T-helper 1 cell treated with Interleukin-12 subunit alpha and Interleukin-12 subunit beta and Interleukin-4 antibody, amounts not matched to agents 30 ng/mL and 1 ng/mL, for 36 hours (primary cell): ENCODE measurements at regions not wholly inside any gene's neighbourhood (a gene's known extent, or its start where the extent isn't known, plus 50 kb on each side); places are given as distances from the start of the nearest gene placed in this dataset.
"Not testable (repeated sequence)": the region's sequence is repeated elsewhere in the genome, so short reads cannot be mapped to it uniquely, and the experiment has no call there.

Source experiments
- intact Hi-C: fragments of 100-400 bp; cut with micrococcal nuclease; formaldehyde crosslinking; loops from one replicate; pipeline ENCODE4 v1.15.1; 2024

DNA sequence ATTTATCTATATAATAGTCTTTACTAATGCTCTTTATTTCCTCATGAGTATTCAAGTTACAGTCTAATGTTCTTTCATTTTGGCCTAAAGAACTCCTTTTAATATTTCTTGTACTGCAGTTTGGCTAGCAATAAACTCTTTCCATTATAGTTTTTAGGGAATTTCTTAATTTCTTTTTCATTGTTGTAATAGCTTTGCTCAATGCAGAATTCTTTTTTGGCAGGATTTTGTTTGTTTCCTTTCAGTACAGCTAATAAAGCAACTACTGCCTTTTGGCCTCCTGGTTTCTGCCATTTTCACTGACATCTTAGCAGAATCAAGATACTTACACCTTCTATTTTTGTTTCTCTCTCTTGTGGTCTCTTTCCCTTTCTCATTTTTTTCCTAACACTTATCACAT, 390.4 kb upstream of the RGPD4 start:
- intact Hi-C loops, result no loop called here

DNA sequence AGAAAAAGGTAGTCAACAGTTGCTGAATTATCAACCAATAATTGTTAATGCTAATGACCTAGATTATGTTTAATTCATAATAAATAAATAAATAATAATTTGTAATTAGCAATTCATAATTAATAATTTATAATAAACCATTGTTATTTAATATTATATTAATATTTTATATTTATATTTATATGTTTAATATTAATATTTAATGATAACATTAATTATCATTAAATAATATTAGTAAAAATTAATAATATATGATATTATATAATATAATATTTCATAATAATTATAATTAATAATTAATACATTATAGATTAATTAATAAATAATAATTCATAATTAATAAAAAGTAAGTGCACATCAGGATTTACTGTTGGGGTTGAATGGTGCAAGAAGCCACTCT, 389.4 kb upstream of the RGPD4 start:
- intact Hi-C loops, result no loop called here

DNA sequence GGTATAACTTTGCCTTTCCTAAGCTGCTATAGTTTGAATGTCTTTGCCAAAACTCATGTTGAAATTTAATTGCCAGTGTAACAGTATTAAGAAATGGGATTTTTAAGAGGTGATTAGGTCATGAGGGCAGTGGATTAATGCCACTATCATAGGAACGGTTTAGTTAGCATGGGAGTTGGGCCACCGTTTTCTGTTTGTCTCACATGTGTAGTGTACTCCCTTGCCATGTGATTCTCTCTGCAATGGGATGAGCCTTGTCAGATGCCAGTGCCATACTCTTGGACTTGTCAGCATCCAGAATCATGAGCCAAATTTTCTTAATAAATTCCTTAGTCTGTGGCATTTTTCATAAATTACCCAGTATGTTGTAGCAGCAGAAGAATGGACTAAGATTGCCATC, 388.9 kb upstream of the RGPD4 start:
- intact Hi-C loops, result no loop called here

DNA sequence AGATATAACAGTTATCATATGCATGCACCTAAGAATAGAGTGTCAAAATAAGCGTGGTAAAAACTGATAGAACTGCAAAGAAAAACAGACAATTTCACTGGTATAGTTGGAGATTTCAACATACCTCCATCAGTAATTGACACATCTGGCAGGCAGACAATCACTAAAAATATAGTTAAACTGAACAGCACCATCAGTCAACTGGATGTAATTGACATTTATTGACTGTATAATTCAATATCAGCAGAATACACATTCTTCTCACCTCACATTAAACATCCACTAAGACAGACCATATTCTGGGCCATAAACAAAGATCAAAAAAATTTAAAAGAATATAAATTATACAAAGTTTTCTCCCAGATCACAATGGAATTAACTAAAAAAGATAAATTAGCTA, 378.5 kb upstream of the RGPD4 start:
- intact Hi-C loops, result no loop called here

DNA sequence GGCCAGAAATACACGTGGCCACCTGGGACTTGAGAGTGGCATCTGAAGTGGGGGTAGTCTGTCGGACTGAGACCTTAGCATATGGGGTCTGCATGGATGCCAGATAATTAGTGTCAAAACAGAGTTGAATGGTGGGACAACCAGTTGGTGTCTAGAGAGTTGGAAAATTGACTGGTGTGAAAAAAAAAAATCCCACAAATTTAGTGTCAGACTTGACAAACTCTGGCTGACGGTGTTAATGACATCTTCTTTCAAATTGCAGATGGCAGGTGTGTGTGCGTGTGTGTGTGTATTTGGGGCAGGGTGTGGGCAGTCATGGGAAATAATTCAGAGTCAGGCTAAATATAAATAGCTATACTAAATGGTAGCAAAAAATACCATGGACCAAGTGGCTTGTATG, 365.4 kb upstream of the RGPD4 start:
- intact Hi-C loops, result no loop called here

DNA sequence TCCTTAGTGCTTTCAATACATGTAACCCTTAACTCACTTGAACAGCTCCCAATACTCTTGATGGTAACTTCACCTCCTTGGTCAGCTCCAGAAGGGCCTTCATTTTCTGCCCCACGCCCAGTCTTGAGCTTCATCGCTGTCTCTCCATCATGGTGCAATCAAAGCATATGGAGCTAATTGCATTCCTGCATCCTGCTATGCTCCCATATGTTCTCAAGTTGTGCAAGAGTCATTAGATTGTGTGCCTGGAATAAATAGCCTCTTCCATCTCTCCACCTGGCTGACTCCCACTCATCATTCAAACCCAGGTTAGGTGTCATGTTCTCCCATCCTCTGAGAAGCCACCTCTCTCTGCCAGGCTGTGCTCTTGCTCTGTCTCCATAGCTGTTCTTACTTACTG, 364.5 kb upstream of the RGPD4 start:
- intact Hi-C loops, result no loop called here

DNA sequence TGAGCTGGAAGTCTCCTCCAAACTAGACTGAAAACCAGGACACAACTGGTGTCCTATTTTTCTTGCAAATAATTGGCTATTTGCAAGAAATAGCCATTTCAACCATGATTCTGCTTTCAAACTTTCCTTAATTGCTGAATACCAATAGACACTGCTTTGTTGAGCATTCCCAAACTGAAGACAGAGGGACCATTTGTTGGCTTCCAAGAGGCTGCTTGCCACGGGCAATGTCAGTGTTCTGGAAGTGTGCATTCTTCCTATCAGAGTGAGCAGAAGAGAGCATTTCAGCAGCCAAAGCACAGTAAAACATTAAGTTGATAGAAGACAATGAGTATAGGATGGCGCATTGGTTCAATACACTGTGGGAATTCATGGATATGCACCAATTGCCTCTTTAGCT, 360.5 kb upstream of the RGPD4 start:
- intact Hi-C loops, result no loop called here

DNA sequence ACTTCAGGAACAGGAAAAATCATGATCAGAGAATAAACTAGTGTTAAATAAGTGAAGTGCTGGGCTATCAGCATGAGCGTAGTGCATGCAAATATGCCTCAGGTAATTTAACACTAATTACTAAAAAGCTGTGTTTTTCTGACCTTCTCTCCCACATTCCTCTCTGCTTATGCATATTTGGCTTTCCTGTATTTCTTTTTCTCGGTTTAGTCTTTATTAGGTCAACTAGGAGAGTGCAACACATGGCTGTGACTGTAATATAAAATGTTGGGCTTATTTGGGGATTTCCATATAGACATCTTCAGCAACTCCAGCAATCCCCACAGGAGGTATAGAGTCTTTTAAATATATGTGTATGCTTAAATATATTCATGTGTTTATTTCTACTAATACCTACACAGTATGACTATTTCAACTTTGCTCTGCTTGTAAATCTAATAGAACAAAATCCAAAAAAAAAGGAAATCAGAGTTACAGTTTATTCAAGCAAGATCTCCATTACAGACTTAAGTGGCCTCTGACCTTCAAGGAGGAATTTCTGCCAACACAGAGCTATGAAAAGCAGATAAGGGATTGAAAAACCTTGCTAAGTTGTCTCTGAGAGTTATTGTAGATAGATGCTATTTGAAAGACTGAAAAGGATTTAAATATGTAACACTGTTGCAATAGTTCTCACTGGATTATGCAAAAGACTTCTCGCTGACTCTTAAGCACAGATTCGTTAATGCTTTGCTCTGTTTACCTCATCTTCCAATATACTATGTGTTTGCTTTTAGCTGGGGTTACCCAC, 359.5 kb upstream of the RGPD4 start:
- intact Hi-C loops, result no loop called here

DNA sequence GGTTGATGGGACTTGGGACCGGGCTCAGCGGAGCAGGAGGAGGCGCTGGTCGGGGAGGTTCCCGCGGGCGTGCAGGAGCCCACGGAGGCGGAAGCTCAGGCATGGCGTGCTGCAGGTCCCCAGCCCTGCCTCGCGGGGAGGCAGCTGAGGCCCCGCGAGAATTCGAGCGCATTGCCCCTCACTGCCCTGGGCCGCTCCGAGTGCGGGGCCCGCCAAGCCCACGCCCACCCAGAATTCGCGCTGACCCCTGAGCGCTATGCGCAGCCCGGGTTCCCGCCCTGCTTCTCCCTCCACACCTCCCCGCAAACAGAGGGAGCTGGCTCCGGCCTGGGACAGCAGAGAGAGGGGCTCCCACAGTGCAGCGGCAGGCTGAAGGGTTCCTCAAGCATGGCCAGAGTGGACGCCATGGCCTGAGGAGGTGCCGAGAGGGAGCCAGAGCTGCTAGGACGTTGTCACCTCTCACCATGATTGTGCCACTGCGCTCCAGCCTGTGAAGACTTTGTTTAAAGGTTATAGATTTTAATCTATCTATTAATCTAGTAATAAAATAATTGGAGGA, 357.2 kb upstream of the RGPD4 start:
- intact Hi-C loops, result no loop called here

DNA sequence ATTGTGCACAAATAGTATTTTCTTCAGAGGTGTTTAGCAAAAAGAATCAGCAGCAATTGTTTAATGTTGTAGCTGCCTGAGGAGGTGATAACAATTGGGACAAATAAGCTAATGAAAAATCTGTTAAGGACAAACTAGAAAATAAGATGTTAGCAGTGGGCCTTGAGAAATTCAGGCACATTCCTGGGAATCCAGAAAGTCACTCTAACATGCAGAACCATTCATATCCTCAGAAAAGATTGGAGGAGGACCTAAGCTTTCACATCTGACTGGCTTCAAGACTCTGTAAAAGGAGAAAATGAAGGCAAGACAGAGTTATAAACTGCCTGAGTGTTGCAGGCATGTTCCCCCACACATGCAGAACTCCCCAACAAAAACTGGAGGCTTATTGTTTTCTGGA, 353.5 kb upstream of the RGPD4 start:
- intact Hi-C loops, result loop anchor here (10.0 kb wide), 1 partner anchor 1482 kb away; no protein-coding TSS in a partner anchor

DNA sequence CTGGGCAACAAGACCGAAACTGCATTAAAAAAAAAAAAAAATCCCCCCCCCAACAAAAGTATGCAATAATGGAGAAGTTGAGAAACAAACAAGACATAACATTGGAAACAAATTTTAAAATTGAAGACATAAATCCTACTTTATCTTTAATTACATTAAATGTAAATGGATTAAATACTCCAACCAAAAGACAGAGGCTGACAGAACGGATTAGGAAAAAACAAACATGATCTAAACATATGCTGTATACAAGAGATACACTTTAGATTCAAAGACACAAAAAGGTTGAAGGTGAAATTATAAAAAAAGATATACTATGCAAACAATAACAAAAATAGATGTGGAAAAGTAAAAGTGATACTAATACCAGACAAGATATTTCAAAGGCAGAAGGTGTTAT, 350.8 kb upstream of the RGPD4 start:
- intact Hi-C loops, result loop anchor here (10.0 kb wide), 1 partner anchor 1479 kb away; no protein-coding TSS in a partner anchor

DNA sequence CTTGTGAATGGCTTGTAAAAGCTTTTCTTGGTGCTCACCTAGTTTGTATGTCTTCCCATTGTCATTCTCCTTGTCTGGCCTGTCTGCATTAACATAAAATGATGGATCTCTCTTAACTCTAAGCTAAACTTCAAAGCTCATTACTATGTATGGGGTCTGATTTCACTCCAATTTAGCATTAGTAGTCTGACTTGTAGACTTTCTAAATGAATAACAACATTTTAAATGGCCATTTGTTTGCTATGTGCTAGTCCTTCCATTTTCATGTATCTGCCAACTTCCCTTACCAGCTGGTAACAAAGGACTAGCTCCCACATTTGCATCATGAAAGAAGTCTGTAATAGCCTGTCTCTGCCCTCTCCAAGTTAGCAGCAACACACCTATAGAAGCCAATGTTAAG, 324.2 kb upstream of the RGPD4 start:
- intact Hi-C loops, result no loop called here

DNA sequence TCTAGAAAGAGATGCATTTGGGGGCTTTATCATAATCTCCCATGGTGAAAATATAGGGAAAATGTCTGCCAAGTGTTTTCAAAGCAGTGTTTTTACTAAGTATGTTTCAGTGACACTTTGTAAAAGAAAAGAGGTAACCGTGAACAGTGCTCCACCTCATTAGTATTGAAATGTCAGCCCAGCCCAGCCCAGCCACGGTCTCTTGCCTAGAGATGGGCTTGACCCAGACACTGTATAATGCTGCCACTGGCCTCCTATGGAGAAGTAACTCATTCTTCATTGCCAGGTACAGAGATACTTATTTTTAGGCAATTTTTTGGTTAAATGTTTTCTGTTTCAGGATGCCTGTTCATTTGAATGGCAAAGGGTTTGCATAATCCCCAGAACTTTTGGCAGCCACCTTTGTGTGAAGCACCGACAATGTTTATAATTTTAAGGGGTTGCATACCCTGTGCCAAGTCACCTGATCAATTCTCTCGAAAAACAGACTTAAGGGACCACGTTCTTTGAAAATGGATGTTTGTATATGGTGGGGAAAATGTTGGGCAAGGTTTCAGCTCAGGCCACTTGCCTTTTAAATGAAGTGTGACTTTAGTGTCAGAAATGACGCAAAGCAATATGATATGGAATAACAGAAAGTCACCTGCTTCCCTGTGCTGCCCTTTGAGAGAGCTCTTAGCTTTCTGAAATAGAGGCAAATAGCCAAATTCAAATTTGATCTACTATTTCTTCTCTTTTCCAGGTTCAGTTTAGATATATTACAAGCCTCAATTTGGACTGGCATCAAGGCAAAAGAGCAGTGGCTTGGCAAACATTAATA, 314.5 kb upstream of the RGPD4 start:
- intact Hi-C loops, result no loop called here

DNA sequence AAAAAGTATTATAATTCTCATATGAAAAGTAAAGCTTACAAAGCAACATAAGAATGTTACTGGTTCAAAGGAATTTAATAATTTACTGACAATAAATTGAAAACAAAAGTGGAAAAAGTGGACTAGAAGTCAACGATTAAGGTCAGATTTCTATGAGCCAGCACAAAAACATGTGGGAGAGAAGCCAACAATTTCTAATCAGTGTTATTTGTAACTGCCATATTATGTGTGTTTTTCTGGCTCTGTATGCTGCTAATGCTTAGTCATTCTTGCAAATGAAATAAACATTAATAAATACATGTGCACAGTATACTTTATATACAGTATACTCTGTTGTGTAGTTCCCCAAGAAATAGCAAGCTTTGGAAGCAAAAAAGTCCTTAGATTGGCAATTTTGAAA, 301.3 kb upstream of the RGPD4 start:
- intact Hi-C loops, result no loop called here

DNA sequence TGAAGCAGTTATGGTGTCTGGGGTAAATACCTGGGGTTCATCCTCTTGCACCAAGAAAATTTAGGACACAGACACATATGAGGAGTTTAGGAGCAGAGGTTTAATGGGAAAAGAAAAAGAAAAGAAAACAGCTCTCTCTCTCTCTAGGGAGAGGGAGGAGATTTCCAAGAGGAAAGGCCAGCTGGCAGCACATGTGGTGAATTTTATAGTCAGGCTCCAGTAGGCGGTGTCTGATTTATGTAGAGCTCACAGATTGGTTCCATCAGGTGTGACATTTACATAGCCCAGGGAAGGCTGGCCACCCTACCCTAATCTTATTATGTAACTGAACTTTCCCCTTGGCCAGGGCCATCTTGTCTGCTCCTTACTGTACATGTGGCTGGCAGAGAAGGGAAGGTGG, 297.5 kb upstream of the RGPD4 start:
- intact Hi-C loops, result no loop called here

DNA sequence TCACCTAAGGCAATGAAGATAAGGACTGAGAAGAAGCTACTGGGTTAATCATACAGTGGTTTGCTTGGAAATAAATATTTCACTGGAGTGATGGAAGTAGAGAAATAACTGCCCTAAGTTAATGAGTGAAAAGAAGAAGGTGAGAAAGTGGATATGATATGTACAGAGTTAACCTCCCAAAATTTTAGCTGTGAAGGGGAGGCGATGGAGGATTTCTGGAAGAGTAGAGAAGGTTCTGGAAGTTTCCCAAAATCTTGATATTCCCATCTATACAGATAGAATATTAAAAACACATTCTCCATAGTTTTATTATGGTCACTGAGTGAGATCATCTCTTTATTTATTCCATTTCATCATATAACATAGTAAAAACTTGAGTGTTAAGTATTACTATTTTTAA, 296.6 kb upstream of the RGPD4 start:
- intact Hi-C loops, result no loop called here

DNA sequence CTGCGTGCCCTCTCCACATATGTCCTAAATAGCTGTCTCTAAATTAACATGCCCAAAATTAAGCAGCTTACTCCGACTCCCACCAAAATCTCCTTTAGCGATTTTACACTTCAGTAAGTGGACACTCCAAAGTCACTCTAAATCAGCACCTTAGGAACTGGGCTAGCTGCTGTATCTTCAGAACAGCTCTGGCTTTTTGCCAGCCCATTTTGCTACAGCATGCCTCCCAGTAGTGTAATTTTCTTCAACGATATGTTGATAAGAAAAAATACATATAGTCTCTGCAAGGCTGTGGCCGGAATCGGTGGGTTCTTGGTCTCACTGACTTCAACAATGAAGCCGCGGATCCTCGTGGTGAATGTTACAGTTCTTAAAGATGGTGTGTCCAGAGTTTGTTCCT, 291.8 kb upstream of the RGPD4 start:
- intact Hi-C loops, result no loop called here

DNA sequence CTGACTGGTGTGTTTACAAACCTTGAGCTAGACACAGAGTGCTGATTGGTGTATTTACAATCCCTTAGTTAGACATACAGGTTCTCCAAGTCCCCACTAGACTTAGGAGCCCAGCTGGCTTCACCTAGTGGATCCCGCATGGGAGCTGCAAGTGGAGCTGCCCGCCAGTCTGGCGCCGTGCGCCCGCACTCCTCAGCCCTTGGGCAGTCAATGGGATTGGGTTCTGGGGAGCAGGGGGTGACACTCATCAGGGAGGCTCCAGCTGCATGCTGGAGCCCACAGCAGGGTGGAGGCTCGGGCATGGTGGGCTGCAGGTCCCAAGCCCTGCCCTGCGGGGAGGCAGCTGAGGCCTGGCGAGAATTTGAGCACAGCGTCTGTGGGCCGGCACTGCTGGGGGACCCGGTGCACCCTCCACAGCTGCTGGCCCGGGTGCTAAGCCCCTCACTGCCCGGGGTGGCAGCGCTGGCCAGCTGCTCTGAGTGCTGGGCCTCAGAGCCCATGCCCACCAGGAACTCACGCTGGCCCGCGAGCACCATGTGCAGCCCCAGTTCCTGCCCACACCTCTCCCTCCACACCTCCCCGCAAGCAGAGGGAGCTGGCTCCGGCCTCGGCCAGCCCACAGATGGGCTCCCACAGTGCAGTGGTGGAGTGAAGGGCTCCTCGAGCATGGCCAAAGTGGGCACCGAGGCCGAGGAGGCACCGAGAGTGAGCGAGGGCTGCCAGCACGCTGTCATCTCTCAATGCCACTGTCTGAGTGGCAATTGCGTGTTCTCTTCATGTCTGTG, 290.6 kb upstream of the RGPD4 start:
- intact Hi-C loops, result not testable (repeated sequence)

DNA sequence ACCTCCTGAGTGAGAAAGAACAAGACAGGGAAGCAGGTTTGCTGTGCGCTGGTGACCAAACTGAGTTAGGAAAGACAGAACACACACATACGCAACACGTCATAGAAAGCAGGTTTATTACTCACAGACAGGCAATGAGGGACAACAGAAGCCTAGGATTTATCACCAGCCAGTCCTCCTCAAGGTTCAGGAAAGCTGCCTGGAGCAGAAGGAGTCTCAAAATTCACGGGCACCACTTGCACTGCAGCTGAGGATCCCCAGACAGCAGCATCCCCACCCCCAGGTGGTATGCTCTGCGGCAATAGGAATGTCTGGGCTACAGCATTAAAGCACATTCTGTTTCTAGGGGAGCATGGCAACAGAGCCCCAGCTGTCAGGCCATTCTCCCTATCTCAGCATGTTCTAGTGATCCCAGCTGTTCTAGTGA, 284.4 kb upstream of the RGPD4 start:
- intact Hi-C loops, result no loop called here

DNA sequence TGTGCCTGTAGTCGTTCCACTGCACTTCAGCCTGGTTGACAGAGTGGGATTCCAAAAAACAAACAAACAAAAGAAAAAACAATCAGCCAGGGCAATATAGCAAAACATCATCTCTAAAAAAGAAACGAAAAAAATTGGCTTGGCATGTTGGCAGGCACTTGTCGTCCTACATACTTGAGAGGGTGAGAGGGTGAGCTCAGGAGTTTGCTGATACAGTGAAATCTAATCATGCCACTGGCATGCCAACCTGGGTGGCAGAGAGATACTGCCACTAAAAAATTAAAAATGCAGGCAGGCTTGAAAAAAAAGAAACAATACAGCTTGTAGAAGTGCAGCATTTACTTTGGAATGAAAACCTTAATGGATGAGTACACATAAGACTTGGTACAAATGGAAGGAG, 282.9 kb upstream of the RGPD4 start:
- intact Hi-C loops, result no loop called here

DNA sequence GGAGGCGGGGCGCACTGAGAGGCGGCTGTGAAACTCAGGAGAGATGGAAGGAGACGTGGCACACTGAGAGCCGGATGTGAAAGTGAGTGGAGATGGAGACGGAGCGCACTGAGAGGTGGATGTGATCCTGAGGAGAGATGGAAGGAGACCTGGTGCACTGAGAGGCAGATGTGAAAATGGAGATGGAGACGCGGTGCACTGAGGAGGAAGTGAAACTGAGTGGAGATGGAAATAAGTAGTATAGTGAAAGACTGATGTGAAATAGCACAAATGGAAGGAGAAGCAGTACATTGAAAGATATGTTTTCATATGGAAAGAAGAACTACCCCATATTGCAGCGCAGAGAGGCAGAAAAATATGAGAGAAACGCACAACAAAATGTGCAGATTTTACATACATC, 281.6 kb upstream of the RGPD4 start:
- intact Hi-C loops, result no loop called here

DNA sequence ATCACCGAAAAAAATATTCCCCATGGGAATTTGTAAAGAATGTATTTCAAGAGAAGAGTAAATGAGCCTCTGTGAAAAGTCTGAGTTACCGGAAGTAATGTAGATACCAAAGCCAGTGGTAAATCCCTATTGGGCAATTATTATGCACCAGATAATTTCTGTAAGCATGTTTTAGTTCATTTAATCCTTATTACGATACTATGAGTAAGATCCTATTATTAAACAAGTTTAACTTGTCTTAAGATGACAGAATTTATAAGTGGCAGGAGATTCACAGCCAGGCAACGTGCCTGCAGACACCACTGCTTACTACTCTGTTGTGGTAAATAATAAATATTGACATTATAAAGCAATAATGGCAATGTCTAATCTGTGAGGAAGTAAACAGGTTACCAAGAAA, 280.8 kb upstream of the RGPD4 start:
- intact Hi-C loops, result no loop called here
